Cardiac muscle cell (in vitro differentiated cells and primary cell): ENCODE measurements at regions not wholly inside any gene's neighbourhood (a gene's known extent, or its start where the extent isn't known, plus 50 kb on each side); places are given as distances from the start of the nearest gene placed in this dataset.

ENCODE experiments used
- DNase-seq, 2 donors: peaks; one replicate each; pipeline versions ENCODE4 v3.0.0 to v3.0.0-alpha.2; 2010 to 2017; ENCODE audit warnings: low read depth in 1 of 2, low spot score in 1 of 2
- H3K27ac ChIP-seq: fragments of 200-600 bp; sonication (generic); 2 replicates; pipeline ENCODE4 v1.5.1; 2016
- H3K27me3 ChIP-seq: fragments of 200-600 bp; sonication (generic); 2 replicates; pipeline ENCODE4 v1.6.0; 2016; ENCODE audit warnings: control low read depth
- H3K36me3 ChIP-seq: fragments of 200-600 bp; sonication (generic); 2 replicates; pipeline ENCODE4 v1.5.1; 2016; ENCODE audit warnings: control low read depth
- H3K4me1 ChIP-seq: fragments of 200-600 bp; sonication (generic); 2 replicates; pipeline ENCODE4 v1.8.1; 2017; ENCODE audit warnings: low read depth, mild to moderate bottlenecking, mixed run types
- H3K4me3 ChIP-seq: fragments of 200-600 bp; sonication (generic); 2 replicates; pipeline ENCODE4 v1.5.1; 2016; ENCODE audit warnings: mild to moderate bottlenecking
- H3K9me3 ChIP-seq: fragments of 200-600 bp; sonication (generic); 2 replicates; pipeline ENCODE4 v1.5.1; 2017; ENCODE audit warnings: low read depth, mild to moderate bottlenecking, control low read depth
- CTCF ChIP-seq: IDR thresholded peaks from 2 replicates; pipeline ENCODE4 v1.5.1; 2012; ENCODE audit warnings: low read depth, mild to moderate bottlenecking, low read length

- no peak overlapping the region for H3K27ac ChIP-seq
- no peaks in the 10 kb centered on the region for H3K9me3 ChIP-seq
- no peak for DNase-seq
- H3K4me1 ChIP-seq, result no peaks in the 10 kb centered on the region
- no peaks in the 10 kb centered on the region for H3K36me3 ChIP-seq
- H3K27me3 ChIP-seq, result peaks cover 60% of the 10 kb centered on the region
- H3K4me3 ChIP-seq, result no peak overlapping the region
- TF ChIP-seq CTCF, result no peak
These were observed 55.0 kb upstream of the EN2 start for GRCh38 chr7:155402941-155403340.

GRCh38 chr7:155404976-155405375, 53.0 kb upstream of the EN2 start:
- Histone ChIP-seq H3K9me3 (no peaks in the 10 kb centered on the region), H3K27ac (no peak overlapping the region), H3K4me1 (no peaks in the 10 kb centered on the region), H3K4me3 (no peak overlapping the region), H3K36me3 (no peaks in the 10 kb centered on the region), H3K27me3 (peaks cover 66% of the 10 kb centered on the region)
- no peak for TF ChIP-seq CTCF
- DNase-seq, result no peak

- Histone ChIP-seq H3K9me3 (no peaks in the 10 kb centered on the region), H3K27me3 (peaks cover 62% of the 10 kb centered on the region), H3K36me3 (no peaks in the 10 kb centered on the region), H3K4me3 (no peak overlapping the region), H3K4me1 (no peaks in the 10 kb centered on the region), H3K27ac (no peak overlapping the region)
- no peak for TF ChIP-seq CTCF
- DNase-seq, result peak; percentile 7 to 10
These were observed 52.3 kb upstream of the EN2 start for GRCh38 chr7:155405399-155406318.

- H3K27me3 ChIP-seq, result peaks cover 62% of the 10 kb centered on the region
- no peaks in the 10 kb centered on the region for H3K36me3 ChIP-seq
- H3K4me3 ChIP-seq, result no peak overlapping the region
- DNase-seq, result no peak
- no peaks in the 10 kb centered on the region for H3K9me3 ChIP-seq
- H3K27ac ChIP-seq, result no peak overlapping the region
- no peaks in the 10 kb centered on the region for H3K4me1 ChIP-seq
- TF ChIP-seq CTCF, result no peak
These were observed 50.1 kb upstream of the EN2 start for GRCh38 chr7:155407799-155408198.
